CD4-positive, alpha-beta T cell treated with Interleukin-21 for 1 hour (primary cell): ENCODE measurements at regions not wholly inside any gene's neighbourhood (a gene's known extent, or its start where the extent isn't known, plus 50 kb on each side); places are given as distances from the start of the nearest gene placed in this dataset.
A peak's percentile ranks its signal among the peaks of the same experiment; 100 is the strongest.
"Not testable (repeated sequence)": the region's sequence is repeated elsewhere in the genome, so short reads cannot be mapped to it uniquely, and the experiment has no call there.

Experiments used
- DNase-seq: peaks from one replicate; pipeline ENCODE4 v3.0.0-alpha.2; 2020

- no peak for DNase-seq
These were observed 186.6 kb upstream of the ZNF608 start for GRCh38 chr5:124932791-124933600.

DNA sequence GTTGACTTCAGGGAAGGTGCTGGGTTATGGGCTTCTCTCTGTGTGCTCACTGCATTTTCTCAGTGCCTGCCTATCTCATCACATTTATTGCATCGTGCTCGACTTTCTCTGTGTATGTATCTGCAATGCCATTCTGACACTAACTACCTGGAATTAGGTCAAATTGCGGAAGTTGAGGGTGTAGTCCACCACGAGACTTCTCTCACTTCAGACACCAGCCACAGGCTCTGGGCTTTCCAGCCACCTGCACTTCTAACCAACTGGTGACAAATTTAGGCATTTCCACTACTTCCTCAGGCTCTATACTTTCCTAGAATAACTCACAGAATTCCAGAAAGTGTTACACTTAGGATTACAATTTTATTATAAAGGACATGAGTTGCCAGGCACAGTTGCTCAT lies 188.6 kb upstream of the ZNF608 start:
- peak; percentile 8 for DNase-seq

- DNase-seq = no peak
These were observed 190.1 kb upstream of the ZNF608 start for GRCh38 chr5:124936626-124936933.

- no peak for DNase-seq
These were observed 194.9 kb upstream of the ZNF608 start for GRCh38 chr5:124941051-124942049.

DNA sequence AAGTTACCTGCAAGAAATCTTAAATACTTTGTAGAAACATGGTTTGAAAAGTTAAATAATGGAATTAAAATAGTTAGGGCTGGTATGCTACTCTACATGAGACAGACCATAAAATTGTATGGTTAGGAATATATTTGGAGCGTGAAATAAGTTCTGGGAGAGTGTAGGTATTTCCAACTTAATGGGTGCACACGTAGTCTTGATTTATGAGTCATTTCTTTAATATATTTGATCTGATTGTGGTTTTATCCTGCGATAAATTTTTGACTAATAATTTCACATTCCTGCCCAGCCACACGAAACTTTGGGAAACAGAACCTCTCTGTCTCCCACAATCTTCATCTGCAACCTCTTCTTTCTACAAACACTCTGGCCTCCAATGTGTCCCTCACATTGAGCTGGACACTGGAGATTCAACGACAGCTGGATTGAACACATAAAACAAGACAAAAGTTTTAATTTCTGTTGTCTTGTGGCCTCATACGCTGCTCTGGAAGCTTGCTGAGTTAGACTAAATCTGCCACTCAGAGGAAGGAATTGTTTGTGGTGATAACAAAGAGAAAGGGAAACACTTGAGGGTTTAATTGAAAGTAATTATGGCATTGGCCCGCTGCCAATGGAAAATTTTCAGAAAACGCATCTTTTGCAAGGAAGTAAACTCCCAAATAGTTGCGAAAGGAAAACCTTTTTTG lies 201.8 kb upstream of the ZNF608 start:
- no peak for DNase-seq

GRCh38 chr5:124948754-124949275 lies 202.4 kb upstream of the ZNF608 start:
- no peak for DNase-seq

DNA sequence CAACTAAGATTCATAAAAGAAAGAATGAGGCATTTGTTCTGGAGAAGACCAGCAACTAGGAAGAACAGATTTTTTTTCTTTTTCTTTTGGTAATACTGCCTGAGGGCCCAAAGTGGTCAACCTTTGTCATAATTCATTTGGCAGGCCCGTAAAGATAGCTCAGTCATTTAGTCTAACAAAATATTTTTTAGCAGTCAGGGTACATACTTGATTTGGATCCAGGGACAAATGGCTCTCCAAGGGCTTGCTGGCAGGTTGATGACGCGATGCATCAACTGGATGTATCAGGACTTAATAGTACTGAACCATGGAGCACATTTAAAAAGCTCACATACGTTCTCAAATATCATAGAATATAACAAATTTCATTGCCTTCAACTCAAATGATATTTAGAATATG lies 203.4 kb upstream of the ZNF608 start:
- no peak for DNase-seq

- no peak for DNase-seq
These were observed 204.7 kb upstream of the ZNF608 start for GRCh38 chr5:124951105-124951504.

DNA sequence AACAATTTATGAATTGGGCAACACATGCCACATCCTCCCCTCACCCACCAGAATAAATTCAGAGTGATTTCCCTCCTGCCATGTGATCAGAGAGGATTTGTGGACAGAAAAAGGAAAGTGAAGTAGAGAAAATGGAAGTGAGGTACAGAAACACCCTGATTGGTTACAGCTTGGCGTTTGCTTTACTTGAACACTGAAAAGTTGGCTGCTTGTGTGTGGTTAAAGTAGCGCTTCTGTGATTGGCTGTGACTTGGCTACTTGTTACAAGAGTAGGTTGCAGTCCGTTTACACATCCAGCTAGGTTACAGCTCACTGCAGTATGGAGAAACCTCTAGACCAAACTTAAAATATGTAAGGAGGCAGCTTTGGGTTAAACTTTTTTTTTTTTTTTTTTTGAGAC lies 205.2 kb upstream of the ZNF608 start:
- peak; percentile 15 for DNase-seq

DNA sequence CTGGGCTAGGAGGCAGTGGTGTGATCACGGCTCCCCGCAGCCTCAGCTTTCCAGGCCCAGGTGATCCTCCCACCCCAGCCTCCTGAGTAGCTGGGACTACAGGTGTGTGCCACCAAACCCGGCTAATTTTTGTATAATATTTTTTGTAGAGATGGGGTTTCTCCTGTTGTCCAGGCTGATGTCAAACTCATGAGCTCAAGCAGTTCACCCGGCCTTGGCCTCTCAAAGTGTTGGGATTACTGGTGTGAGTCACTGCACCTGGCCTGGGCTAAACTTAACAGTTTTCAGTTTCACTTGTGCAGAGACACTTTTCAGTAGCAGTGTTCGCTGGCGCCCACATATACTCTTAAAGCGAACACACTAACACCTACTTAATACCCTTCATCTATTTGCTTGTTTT lies 205.6 kb upstream of the ZNF608 start:
- peak; percentile 3 for DNase-seq

GRCh38 chr5:124952566-124952965 lies 206.1 kb upstream of the ZNF608 start:
- no peak for DNase-seq

DNA sequence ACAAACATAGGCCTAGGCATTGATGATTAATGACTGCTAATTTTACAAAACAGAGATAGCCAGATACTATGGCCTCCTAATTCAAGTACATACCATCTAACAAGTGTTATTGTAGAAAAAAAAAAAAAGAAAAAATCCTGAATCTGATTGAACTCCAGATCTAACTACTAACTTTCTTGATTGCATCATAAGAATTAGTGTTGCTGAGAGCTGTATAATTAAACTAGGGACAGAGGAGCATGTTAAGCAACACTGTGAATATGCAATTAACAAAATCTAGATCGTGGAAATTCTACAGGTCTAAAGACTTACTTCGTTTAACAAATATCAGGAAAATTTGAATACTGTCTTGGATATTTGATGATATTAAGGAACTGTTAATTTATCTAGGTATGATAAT lies 208.3 kb upstream of the ZNF608 start:
- DNase-seq = no peak

- no peak for DNase-seq
These were observed 210.1 kb upstream of the ZNF608 start for GRCh38 chr5:124956471-124957029.

DNA sequence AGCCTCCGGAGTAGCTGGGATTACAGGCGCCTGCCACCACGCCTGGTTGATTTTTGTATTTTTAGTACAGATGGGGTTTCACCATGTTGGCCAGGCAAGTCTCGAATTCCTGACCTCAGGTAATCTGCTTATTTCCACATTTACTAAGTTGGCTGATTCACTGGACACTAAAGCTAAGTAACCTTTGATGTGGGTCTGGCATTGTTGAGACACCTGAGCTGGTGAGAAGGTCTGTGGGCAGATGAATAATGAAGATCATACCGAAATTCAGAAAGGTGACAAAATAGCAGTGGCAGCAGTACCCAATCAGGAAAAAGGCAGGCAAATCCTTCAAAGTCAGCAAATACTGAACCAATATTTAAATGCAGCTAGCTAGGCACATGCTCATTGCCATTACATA lies 210.6 kb upstream of the ZNF608 start:
- no peak for DNase-seq

DNA sequence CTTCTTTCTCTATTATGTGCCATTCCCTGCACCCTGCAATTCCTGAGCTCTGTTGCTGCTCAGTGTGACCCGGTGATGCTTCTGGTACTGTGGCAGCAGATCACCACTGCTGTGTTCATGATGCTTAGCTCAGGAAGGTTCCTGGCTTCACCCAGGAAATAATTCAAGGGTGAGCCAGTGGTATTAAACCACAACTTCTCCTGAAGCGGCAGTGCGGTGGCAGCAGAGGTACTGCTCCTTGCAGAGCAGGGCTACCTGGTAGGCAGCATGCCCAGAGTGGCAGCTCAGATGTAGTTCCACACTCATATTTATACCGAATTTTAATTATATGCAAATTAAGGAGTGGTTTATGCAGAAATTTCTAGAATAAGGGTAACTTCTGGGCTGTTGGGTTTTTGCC lies 213.8 kb upstream of the ZNF608 start:
- no peak for DNase-seq

GRCh38 chr5:124961521-124961920 lies 215.1 kb upstream of the ZNF608 start:
- no peak for DNase-seq

DNA sequence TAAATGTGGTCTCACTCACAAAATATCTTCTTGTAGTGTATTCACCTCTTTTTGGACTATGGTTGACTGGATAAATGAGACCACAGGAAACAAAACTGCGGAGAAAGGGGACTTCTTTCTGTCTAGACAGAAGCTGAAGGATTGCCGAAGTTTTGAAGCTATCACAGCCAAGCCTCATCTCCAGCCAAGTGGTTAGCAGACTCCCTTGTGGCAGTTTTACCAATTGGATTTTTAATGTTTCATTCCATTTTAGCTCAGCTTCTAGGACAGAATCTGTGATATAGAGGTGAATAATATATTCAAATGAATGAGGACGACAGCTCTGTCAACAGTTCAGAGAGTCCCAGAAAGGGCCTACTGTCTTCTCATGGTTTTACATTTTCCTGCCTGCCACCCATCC lies 215.7 kb upstream of the ZNF608 start:
- no peak for DNase-seq

DNA sequence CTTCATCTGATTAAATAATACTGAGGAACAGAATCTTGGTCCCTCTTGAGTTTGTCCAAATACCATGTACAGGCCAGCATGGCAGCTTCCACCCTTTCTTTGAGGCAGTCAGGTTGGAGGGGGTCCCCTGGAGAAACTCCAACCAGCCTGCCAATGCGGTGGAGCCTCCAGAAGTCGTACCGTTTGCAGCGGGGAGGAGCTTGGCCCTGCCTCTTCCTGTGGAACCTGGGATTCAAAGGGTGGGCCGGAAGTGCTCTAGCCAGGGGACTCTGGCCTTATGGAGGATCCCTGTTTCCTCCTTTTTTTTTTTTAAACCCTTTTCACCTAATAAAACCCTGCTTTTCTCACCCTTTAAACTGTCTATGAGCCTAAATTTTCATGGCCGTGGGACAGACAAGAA lies 216.3 kb upstream of the ZNF608 start:
- DNase-seq = no peak

- no peak for DNase-seq
These were observed 216.9 kb upstream of the ZNF608 start for GRCh38 chr5:124963236-124963919.

DNA sequence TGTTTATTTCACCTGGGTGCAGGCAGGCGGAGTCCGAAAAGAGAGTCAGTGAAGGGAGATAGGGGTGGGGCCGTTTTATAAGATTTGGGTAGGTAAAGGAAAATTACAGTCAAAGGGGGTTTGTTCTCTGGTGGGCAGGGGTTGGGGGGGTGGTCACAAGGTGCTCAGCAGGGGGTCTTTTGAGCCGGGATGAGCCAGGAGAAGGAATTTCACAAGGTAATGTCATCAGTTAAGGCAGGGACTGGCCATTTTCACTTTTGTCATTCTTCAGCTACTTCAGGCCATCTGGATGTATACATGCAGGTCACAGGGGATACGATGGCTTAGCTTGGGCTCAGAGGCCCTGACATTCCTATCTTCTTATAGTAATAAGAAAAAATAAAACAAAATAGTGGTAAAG lies 220.3 kb upstream of the ZNF608 start:
- not testable (repeated sequence) for DNase-seq

- not testable (repeated sequence) for DNase-seq
These were observed 223.9 kb upstream of the ZNF608 start for GRCh38 chr5:124970381-124970780.

- no peak for DNase-seq
These were observed 226.3 kb upstream of the ZNF608 start for GRCh38 chr5:124972703-124973102.
